ENCODE measurements at regions not wholly inside any gene's neighbourhood (a gene's known extent, or its start where the extent isn't known, plus 50 kb on each side); places are given as distances from the start of the nearest gene placed in this dataset.

DNA sequence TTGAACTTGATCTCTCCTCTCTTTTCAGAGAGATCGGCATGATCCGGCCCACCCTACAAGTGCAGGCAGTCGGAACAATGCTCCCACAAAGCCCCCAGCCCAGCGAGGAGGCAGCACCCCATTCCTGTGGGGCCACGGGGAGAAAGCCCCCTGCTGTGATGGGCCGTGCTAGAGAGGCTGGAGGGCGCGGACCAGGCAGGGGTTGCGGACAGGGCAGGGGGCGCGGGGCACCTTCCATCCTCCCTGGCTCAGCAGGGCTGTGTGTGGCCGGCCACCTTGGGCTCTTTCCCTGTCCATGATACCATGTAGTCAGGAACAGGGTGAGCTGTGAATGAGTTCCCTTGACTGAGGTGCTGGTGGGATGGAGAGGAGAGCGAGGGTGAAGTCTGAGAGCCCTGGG is 379.8 kb downstream of the BRD1 start:
- Histone ChIP-seq H3K27me3 (ENCODE audit: insufficient read depth, low read length) (peaks cover 24% of the 10 kb centered on the region), H2AFZ (ENCODE audit: low read depth, low read length) (no peak overlapping the region), H3K9me3 (ENCODE audit: low read length) (no peaks in the 10 kb centered on the region), H3K36me3 (ENCODE audit: insufficient read depth, low read length) (no peaks in the 10 kb centered on the region), H3K4me3 (ENCODE audit: low read length) (no peak overlapping the region), H3K4me1 (ENCODE audit: insufficient read depth, low read length) (no peaks in the 10 kb centered on the region)

DNA sequence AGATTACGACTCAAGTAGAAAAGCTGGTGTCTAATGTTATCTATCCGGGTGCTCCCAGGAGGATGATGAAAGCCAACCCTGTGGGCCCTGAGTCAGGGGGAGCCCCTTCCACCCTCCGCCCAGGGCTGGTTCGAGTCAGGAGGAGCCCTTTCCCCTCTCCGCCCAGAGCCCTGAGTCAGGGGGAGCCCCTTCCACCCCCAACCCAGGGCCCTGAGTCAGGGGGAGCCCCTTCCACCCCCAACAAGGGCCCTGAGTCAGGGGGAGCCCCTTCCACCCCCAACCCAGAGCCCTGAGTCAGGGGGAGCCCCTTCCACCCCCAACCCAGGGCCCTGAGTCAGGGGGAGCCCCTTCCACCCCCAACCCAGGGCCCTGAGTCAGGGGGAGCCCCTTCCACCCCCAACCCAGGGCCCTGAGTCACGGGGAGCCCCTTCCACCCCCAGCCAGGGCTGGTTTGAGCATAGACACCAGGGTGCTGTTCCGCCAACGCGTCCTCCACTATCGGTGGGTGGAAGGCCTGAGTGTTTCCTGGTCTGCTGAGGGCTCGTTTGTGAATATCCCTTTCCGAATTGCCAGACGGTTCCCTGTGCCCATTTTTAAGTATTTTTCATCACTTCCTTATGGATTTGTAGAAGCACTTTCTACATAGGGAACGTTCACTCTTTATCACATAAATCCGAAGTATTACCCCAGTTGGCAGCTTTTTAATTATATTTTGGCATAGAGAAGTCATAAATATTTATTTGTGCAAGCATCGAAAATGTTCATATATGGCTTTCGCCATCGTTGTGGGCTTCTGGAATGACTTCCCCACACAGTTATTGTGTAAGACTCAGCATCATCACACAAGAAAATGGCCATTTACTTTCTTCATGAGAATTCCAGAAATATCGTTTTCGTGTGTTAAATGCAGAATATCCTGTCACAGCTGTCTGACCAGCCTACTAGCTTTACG is 380.6 kb downstream of the BRD1 start:
- no peaks in the 10 kb centered on the region for H3K9me3 ChIP-seq (ENCODE audit: low read length)
- H3K36me3 ChIP-seq (ENCODE audit: insufficient read depth, low read length), result no peaks in the 10 kb centered on the region
- no peaks in the 10 kb centered on the region for H3K4me1 ChIP-seq (ENCODE audit: insufficient read depth, low read length)
- H3K27me3 ChIP-seq (ENCODE audit: insufficient read depth, low read length), result peaks cover 24% of the 10 kb centered on the region
- no peak overlapping the region for H2AFZ ChIP-seq (ENCODE audit: low read depth, low read length)
- H3K4me3 ChIP-seq (ENCODE audit: low read length), result no peak overlapping the region

DNA sequence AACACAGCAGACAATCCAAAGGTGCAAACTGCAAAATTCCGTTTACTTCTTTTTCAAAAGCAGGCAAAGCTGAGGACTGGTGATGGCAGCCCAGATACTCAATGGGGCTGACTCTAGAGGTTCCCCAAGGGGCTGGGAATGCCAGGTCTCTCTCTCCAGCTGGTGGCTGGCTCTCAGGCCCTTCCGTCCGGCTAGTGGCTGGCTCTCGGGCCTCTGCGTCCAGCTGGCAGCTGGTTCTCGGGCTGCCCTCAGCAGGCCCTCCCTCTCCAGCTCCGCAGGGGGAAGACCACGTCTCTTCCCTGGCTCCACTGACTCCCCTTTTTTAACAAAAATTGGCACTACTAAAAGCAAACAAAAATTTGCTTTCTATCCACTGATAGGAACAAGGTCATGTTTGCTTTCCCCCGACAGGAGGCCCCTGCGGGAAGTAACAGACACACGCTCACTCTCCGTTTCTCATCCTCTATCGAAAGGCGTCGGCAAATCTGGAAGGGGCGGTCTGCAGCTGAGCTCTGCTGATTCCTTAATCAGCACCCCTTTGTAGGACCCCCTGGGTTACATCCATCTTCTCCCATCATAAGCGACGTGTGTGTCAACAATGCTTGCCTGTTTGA is 381.4 kb downstream of the BRD1 start:
- H3K36me3 ChIP-seq (ENCODE audit: insufficient read depth, low read length), result no peaks in the 10 kb centered on the region
- no peaks in the 10 kb centered on the region for H3K9me3 ChIP-seq (ENCODE audit: low read length)
- H3K27me3 ChIP-seq (ENCODE audit: insufficient read depth, low read length), result peaks cover 23% of the 10 kb centered on the region
- no peak overlapping the region for H3K4me3 ChIP-seq (ENCODE audit: low read length)
- no peaks in the 10 kb centered on the region for H3K4me1 ChIP-seq (ENCODE audit: insufficient read depth, low read length)
- H2AFZ ChIP-seq (ENCODE audit: low read depth, low read length), result no peak overlapping the region

DNA sequence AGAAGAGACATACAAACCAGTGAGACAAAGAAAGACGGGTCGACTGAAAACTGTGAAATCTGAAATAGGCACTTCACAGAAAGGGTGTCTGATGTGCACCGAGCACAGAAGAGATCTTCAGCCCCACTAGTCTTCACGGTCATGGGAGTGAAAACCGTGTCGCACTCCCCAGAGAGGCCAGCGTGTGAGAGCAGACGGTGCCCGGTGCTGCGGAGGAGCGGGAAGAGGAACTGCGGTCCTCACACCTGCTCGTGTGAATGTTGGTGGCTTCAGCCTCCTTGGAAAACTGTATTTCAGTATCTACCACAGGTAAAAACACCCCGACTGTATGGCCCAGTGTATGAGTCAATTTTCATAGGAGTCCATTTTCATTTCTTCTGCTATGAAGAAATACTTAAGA is 382.9 kb downstream of the BRD1 start:
- Histone ChIP-seq H3K4me1 (ENCODE audit: insufficient read depth, low read length) (no peaks in the 10 kb centered on the region), H2AFZ (ENCODE audit: low read depth, low read length) (no peak overlapping the region), H3K9me3 (ENCODE audit: low read length) (no peaks in the 10 kb centered on the region), H3K4me3 (ENCODE audit: low read length) (no peak overlapping the region), H3K27me3 (ENCODE audit: insufficient read depth, low read length) (peaks cover 9% of the 10 kb centered on the region), H3K36me3 (ENCODE audit: insufficient read depth, low read length) (no peaks in the 10 kb centered on the region)

DNA sequence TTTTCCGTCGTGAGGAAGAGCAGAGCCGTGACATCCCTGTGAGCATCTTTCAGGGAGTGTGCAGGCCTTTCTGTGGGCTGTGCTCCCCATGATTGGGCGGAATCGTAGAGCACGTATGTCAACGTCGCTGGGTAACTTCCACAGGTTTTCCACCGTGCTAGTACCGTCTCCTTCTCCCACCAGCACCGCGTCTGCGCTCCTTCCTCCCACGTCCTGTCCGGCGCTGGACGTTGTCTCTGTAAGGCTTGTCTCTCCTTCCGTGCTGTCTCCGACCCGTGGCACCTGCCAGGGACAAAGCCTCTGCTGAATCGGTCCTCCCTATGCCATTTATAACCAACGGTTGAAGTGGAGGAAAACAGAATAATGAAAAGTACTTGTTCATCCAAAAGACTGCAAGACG is 386.7 kb downstream of the BRD1 start:
- Histone ChIP-seq H2AFZ (ENCODE audit: low read depth, low read length) (no peak overlapping the region), H3K36me3 (ENCODE audit: insufficient read depth, low read length) (no peaks in the 10 kb centered on the region), H3K4me1 (ENCODE audit: insufficient read depth, low read length) (no peaks in the 10 kb centered on the region), H3K9me3 (ENCODE audit: low read length) (no peaks in the 10 kb centered on the region), H3K27me3 (ENCODE audit: insufficient read depth, low read length) (peaks cover 2% of the 10 kb centered on the region), H3K4me3 (ENCODE audit: low read length) (no peak overlapping the region)

DNA sequence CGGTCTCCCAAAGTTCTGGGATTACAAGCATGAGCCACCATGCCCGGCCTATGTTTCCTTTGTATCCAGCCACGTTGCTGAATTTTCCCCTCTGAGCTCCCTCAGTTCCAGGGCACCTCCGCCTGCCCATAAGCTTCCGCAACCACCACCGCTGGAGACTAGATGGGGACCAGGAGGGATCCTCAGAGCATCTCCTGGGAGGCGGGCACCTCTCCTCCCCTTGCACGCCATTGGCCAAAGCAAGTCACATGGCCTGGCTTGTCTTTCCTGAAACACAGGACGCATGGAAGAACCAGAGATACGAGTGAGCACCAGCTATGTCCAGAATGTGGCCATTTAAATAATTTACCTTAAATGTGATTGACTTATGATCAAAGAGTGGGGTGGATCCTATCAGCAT is 388.3 kb downstream of the BRD1 start:
- Histone ChIP-seq H3K4me3 (ENCODE audit: low read length) (no peak overlapping the region), H3K9me3 (ENCODE audit: low read length) (no peaks in the 10 kb centered on the region), H3K4me1 (ENCODE audit: insufficient read depth, low read length) (no peaks in the 10 kb centered on the region), H3K27me3 (ENCODE audit: insufficient read depth, low read length) (peaks cover 2% of the 10 kb centered on the region), H2AFZ (ENCODE audit: low read depth, low read length) (no peak overlapping the region), H3K36me3 (ENCODE audit: insufficient read depth, low read length) (no peaks in the 10 kb centered on the region)

DNA sequence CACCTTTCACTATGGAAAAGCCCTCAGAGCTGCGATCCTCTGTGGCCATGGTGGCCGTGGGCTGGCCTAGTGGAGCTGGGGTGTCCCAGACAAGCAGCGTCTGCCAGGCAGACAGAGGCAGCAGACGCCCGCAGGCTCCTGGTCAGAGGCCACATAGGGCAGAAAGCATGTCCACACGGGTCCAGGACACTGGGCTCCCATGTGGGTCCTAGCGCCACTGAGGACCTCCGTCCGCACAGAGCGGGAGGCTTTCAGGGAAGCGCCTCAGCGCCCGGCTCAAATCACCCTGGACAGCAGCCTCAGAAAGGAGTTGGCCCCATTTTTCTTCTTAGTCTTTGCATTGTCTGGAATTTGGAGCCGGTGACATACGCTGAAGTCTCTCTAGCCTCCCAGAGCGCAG is 389.7 kb downstream of the BRD1 start:
- H3K9me3 ChIP-seq (ENCODE audit: low read length), result no peaks in the 10 kb centered on the region
- H3K36me3 ChIP-seq (ENCODE audit: insufficient read depth, low read length), result no peaks in the 10 kb centered on the region
- no peaks in the 10 kb centered on the region for H3K4me1 ChIP-seq (ENCODE audit: insufficient read depth, low read length)
- peaks cover 4% of the 10 kb centered on the region for H3K27me3 ChIP-seq (ENCODE audit: insufficient read depth, low read length)
- no peak overlapping the region for H3K4me3 ChIP-seq (ENCODE audit: low read length)
- H2AFZ ChIP-seq (ENCODE audit: low read depth, low read length), result no peak overlapping the region

DNA sequence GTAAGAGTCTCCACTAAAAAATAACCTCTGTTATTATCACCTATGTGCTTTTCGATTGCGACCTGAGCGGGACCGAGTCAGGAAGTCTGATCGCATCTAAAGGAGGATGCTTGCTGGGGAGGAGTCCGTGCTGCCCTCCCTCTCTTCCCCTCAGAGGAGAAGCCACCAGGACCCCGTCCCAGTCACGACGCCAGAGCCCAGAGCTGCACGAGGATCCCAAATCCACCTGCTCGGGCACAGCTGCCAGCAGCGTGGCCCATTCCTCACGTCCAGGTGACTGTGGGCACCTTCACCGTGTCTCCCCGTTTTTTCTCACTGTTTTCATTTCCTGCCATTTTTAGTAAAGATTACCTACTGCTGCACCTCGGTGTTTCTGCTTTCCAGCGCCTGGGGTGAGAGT is 390.3 kb downstream of the BRD1 start:
- Histone ChIP-seq H2AFZ (ENCODE audit: low read depth, low read length) (no peak overlapping the region), H3K4me1 (ENCODE audit: insufficient read depth, low read length) (no peaks in the 10 kb centered on the region), H3K4me3 (ENCODE audit: low read length) (no peak overlapping the region), H3K27me3 (ENCODE audit: insufficient read depth, low read length) (peaks cover 9% of the 10 kb centered on the region), H3K36me3 (ENCODE audit: insufficient read depth, low read length) (no peaks in the 10 kb centered on the region), H3K9me3 (ENCODE audit: low read length) (no peaks in the 10 kb centered on the region)

DNA sequence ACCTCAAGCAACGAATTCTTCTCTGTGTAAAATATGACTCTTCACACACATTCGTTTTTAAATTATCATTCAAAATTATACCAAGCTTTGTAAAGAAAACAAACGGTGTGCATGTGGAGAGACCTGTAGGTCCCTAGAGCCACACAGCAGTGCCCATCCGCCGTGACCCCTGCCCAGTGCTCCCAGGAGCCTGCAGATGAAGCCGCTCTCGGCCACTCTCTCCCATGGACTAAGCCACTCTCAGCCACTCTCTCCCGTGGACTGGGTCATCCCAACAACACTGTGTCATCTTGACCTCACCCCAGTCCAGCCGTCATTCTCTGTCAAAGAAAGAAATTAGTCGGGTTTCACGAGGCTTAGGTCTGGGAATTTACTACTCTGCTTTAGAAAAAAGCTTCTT is 391.6 kb downstream of the BRD1 start:
- H3K4me1 ChIP-seq (ENCODE audit: insufficient read depth, low read length), result no peaks in the 10 kb centered on the region
- H3K4me3 ChIP-seq (ENCODE audit: low read length), result no peak overlapping the region
- no peaks in the 10 kb centered on the region for H3K9me3 ChIP-seq (ENCODE audit: low read length)
- H2AFZ ChIP-seq (ENCODE audit: low read depth, low read length), result no peak overlapping the region
- H3K36me3 ChIP-seq (ENCODE audit: insufficient read depth, low read length), result no peaks in the 10 kb centered on the region
- peaks cover 10% of the 10 kb centered on the region for H3K27me3 ChIP-seq (ENCODE audit: insufficient read depth, low read length)

DNA sequence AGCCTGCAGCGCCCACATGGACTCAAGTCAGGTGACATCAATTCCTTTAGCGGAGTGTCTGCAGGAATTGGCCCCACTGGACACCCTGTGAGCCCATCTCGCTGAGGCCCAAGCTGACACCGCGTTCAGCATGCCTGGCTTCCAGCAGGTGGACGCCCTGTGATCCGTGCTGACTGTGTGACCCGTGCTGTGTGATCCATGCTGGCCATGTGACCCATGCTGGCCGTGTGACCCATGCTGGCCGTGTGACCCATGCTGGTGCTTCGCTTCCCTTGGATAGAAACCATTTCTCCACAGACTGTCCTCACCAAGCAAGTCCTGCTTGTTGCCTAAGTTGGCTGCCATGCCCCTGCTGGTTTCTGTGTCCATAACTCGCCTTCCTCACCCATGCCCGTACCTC is 392.1 kb downstream of the BRD1 start:
- Histone ChIP-seq H3K4me1 (ENCODE audit: insufficient read depth, low read length) (no peaks in the 10 kb centered on the region), H3K9me3 (ENCODE audit: low read length) (no peaks in the 10 kb centered on the region), H3K4me3 (ENCODE audit: low read length) (no peak overlapping the region), H3K36me3 (ENCODE audit: insufficient read depth, low read length) (no peaks in the 10 kb centered on the region), H3K27me3 (ENCODE audit: insufficient read depth, low read length) (peaks cover 10% of the 10 kb centered on the region), H2AFZ (ENCODE audit: low read depth, low read length) (no peak overlapping the region)

DNA sequence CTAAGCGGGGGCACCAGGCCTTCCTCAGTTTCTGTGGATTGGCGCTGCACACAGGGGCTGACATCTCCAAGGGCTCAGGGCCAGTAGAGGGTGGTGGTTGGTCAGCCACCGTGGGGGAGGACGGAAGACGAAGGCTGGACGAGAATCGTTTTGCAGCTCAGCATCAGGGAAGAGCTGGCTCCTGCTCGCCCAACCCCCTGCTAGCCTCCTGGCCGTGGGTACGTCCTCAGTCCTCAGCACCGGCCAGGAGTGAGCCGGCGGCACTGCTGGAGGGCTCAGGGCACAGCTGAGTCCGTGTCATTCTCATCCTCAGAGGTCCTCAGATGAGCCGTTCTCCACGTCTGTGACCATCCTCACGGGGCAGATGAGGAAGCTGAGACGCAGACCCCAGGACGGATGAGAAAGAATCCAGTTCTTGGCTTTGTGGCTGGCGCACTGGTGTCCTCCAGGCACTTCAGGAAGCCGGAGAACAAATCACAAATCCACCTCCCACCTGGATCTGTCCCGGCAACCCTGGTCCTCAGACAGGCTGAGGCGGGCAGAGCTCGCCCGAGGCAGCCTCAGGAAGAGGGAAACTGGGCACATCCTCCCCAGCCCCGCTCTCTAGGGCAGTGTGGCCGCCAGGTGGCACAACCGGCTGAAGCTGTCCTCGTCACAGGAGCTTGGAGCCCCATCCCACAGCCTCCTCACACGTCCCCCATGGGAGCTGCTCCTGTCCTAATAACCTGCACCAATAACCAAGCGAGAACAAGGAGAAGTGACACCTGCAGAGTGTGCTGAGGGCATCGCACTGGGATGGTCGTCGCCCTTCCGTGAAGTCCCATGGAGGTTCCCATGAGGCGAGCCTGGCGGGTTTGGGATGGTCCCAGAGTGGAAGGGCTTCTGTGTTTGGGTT is 393.7 kb downstream of the BRD1 start:
- no peaks in the 10 kb centered on the region for H3K36me3 ChIP-seq (ENCODE audit: insufficient read depth, low read length)
- no peaks in the 10 kb centered on the region for H3K4me1 ChIP-seq (ENCODE audit: insufficient read depth, low read length)
- no peak overlapping the region for H3K4me3 ChIP-seq (ENCODE audit: low read length)
- no peak overlapping the region for H2AFZ ChIP-seq (ENCODE audit: low read depth, low read length)
- no peaks in the 10 kb centered on the region for H3K9me3 ChIP-seq (ENCODE audit: low read length)
- H3K27me3 ChIP-seq (ENCODE audit: insufficient read depth, low read length), result peaks cover 10% of the 10 kb centered on the region

DNA sequence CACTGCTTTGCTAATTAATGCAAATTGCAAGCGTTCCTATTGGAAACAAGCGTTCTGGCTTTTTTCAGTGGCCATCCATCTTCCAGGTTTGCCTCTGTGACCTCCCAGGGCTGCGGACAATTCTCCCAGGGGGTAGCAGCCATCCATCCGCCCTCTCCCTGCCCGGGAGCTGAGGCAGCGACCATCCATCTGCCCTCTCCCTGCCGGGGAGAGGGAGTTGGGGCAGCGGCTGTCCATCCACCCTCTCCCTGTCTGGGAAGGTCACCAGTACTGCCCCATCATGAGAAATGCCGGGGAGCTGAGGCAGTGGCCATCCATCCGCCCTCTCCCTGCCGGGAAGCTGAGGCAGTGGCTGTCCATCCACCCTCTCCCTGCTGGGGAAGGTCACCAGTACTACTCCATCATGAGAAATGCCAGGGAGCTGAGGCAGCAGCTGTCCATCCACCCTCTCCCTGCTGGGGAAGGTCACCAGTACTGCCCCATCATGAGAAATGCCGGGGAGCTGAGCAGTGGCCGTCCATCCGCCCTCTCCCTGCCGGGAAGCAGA is 394.7 kb downstream of the BRD1 start:
- H3K9me3 ChIP-seq (ENCODE audit: low read length), result no peaks in the 10 kb centered on the region
- no peak overlapping the region for H2AFZ ChIP-seq (ENCODE audit: low read depth, low read length)
- no peak overlapping the region for H3K4me3 ChIP-seq (ENCODE audit: low read length)
- H3K4me1 ChIP-seq (ENCODE audit: insufficient read depth, low read length), result no peaks in the 10 kb centered on the region
- no peaks in the 10 kb centered on the region for H3K36me3 ChIP-seq (ENCODE audit: insufficient read depth, low read length)
- H3K27me3 ChIP-seq (ENCODE audit: insufficient read depth, low read length), result peaks cover 8% of the 10 kb centered on the region

Measured in neuron (in vitro differentiated cells).